T1000 (cell line): ENCODE measurements at regions not wholly inside any gene's neighbourhood (a gene's known extent, or its start where the extent isn't known, plus 50 kb on each side); places are given as distances from the start of the nearest gene placed in this dataset.
"Not testable (repeated sequence)": the region's sequence is repeated elsewhere in the genome, so short reads cannot be mapped to it uniquely, and the experiment has no call there.

Experiments used
- DNase-seq: peaks from one replicate; lab custom pipeline; 2025; ENCODE audit warnings: mixed read lengths; lab: John Stamatoyannopoulos, UW

DNA sequence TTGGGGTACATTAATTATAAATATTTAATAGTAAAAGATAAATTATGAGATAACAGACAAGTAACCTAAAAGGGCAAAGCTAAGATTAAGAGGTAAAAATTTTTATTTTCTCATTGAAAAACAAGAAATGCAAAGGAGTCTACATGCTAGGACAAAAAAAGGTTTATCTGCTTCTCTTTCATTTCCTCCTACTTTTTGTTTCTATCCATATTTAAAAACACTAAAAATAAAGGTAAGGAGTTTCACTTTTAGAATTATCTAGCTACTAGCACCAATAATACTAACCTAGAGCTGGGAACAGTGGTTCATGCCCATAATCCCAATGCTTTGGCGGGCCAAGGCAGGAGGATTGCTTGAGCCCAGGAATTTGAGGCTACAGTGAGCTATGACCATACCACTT, 1551.7 kb upstream of the SLC39A10 start:
- DNase-seq, result no peak

DNA sequence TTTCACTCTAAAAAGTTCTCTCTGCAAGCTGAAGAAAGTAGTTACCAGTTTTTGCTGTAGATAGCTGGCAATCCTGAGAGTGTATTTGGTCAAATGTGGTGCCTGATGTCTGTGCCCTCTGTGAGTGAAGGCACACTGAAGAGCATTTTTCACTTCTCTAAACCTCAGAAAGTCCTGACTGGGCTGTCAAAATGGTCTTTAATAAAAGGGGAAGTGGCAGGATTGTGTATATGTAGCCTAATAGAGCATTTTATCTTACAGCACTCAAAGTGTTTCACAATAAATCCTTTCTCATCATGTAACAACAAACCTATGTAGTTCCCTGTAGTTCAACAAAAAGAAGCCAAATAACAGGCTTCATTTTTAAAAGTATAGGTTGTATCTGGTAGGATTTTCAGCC, 1552.3 kb upstream of the SLC39A10 start:
- no peak for DNase-seq

DNA sequence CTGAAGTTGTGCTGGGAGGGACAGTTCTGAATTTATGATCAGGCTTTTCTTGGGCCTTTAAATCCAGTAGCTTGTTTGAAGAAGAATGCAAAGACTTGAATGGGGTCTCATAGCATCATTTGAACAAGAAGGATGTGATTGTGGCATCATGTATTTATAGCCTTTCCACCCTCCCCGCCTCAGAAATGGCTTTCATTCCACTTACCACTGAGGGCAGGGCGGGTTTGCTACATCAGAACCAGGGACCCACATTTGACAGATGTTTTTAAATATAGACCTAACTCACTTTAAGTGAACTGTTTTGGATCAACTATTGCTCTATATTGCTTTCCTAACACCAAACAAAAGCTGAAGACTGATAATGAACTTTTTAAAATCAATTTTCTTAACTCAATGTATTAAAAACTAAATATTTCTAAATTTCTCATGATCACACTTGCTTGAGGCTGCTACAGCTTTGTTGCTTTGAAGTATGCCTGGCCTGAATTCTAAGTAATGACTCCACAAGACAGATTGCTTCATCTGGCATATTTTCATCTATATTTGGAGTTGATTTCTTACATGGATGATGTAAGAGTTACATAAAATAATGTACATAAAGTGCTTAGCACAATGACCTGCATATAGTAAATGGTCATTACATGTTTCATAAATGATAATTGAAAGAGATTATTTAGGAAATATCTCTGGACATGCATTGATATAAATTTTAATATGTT, 1552.9 kb upstream of the SLC39A10 start:
- no peak for DNase-seq

DNA sequence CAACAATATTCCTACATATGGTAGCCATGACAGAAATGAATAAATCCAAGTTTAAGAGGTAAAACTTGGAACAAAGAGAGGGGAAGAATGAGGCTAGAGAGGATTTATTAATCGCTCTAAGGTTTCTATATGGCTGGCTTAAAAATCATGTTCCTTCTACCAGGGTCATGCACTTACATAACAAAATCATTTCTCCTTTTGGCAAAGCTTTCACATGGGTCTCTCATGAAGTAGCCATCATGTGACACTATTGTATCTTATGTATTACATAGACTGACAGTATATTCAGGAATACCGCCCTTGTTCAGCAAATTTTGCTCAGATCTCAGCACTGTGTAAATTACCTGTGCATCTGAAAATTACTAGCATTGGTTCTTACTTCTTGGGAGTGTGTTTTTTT, 1554.5 kb upstream of the SLC39A10 start:
- DNase-seq, result no peak

DNA sequence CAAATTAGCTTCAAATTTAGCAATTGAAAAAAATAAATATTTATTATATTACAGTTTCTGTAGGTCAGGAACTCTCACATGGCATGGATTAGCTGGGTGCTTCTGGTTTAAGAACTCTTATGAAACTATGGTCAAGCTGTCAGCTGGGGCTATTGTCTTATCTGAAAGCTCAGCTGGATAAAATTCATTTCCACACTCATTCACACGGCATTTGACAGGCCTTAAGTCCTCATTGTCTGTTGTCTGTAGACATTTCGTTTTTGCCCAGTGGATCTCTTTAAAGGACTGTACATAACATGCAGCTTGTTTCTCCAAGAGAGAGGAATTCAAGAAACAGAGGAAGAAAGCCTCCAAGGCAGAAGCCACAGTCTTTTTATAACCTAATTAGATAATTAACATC, 1556.8 kb upstream of the SLC39A10 start:
- DNase-seq, result no peak

DNA sequence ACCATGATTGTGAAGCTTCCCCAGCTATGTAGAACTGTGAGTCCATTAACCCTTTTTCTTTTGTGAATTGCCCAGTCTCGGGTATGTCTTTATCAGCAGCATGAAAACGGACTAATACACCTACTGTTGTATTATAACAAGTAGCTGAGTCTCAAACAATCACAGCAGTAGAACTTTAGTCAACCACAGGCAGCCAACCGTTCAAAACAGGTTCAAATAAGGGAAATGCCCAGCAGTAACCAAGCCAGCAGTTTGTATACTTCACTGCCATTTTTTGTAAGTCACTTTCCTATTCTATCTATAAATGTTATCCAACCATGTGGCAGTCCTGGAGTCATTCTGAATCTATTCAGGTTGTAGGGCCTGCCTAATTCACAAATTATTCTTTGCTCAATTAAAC, 1560.6 kb upstream of the SLC39A10 start:
- DNase-seq, result no peak

DNA sequence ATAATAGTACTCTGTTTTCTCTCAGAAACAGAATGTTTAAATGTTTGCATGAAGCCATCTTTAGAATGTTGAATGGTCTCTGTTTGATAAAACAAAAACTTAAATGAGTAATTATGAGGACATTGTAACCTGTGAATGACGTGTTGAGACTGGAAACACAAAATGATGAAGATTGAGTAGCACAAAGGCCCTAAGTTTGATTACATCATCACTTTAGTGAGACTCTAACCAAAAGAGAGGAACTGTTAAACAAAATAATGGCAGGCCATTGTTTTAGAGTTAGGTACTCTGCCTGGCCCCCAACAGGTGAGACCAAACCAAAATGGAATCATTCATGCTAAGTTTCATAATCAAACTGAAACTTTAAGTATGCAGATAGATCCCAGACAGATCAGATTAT, 1561.7 kb upstream of the SLC39A10 start:
- no peak for DNase-seq

DNA sequence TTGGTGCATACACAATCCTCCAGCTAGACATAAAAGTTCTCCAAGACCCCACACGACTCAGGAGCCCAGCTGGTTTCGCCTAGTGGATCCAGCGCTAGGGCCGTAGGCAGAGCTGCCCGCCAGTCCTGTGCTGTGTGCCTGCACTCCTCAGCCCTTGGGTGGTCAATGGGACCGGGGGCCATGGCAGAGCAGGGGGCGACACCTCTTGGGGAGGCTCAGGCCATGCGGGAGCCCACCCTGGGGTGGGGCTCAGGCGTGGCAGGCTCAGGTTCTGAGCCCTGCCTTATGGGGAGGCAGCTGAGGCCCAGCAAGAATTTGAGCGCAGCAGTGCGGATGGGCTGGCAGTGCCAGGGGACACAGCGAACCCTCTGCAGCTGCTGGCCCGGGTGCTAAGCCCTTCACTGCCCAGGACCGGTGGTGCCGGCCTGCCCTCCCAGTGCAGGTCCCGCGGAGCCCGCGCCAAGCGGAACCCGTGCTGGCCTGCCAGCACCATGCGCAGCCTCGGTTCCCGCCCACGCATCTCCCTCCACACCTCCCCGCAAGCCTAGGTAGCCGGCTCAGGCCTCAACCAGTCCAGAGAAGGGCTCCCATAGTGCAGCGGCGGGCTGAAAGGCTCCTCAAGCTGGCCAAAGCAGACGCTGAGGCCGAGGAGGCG, 1566.6 kb upstream of the SLC39A10 start:
- DNase-seq, result no peak

DNA sequence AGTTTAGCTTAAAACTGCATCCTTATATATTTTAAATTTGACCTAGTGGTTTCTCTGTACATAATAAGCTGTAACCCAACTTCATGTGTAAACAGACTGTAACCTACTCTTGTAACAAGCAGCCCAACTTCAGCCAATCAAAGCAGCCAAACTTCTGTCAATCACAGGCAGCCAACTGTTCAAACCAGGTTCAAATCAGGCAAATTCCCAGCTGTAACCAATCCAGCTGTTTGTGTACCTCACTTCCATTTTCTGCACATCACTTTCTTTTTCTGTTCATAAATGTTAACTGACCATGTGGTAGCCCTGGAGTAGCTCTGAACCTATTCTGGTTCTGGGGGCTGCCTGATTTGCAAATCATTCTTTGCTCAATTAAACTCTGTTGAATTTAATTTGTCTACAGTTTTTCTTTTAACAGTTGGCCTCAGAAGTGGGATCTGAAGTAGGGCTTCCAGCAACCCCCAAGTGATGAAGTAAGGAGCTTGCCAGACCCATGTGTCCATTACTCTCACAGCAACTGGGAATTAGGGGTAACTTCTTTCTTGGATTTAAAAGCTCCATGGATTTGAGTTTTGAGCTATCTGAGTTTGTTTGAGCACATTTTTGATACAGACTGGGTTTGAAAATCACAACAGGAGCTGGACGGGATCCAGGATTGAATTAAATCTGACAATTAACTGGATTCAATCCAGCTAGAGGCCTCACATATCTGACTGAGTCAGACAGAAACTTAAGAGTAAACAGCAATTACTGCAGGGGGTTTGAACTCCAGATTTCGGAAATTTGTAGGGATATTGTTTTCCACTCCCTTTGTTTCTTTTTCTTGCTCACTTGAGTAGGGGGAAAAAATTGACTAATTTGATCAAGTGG, 1569.7 kb upstream of the SLC39A10 start:
- no peak for DNase-seq

DNA sequence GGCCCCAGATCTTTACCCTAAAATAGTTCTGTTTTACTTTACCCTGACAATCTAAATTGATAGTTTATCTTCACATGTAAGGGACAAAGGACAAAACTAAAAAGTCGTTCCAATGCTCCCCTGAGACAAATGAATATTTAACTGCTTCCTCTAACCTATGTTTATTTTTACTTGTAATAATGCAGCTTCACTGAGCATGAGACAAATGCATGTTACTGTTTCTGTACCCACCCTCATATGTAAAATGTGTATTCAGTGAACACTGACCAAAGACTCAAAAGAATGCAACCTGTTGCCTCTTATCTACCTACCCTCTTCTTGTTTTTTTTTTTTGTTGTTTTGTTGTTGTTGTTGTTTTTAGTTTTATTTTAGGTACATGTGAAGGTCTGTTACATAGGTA, 1570.9 kb upstream of the SLC39A10 start:
- DNase-seq, result no peak

DNA sequence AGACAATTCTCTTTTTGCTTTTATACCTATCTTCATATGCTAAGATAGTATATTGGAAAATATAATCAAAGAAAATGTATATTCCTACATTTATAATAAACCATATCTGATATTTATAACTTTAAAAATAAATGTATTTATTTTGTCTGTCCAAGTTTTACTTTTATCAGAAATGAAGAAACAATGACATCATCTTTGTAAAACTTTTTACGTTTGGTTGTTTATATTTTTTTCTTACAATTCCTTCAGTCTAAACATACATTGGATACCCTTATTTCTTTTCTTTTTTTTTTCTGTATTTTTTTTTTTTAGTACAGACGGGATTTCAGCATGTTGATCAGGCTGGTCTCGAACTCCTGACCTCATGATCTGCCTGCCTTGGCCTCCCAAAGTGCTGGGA, 1577.0 kb upstream of the SLC39A10 start:
- no peak for DNase-seq

DNA sequence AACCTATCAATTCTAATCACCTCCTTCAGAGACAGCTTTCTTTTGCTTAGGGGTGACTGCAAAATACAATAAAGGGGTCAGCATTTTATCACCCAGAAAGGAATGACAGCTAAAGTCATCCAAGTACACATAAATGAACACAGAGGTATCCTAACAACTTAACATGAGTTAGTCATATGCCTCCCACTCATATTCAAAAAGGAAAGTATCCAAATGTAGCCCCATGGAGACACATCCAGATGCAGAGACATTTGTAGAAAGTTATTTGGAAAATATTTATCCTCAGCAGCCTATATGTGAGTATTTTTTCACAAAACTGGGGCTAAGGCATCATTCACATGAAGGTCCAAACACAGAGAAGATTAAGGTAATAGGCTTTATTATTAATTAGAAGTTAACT, 1579.7 kb upstream of the SLC39A10 start:
- DNase-seq, result no peak

DNA sequence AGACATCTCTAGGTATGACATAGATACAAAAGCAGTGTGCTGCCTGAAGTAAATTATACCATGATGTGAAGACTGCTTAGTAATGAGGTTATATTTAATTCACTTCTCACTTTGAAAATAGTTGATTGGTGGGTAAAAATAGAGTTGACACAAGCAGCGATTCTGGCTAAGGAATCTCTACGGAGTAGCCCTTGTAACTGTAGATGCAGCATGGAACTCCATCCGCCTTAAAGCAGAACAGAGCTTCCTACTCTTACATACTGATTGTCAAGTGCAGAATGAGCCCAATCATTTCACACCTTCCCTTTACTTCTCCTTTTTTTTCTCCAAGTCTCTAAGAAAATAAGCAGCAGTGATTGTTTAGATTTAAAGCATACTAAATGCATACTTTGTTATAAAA, 1594.6 kb upstream of the SLC39A10 start:
- DNase-seq, result no peak

DNA sequence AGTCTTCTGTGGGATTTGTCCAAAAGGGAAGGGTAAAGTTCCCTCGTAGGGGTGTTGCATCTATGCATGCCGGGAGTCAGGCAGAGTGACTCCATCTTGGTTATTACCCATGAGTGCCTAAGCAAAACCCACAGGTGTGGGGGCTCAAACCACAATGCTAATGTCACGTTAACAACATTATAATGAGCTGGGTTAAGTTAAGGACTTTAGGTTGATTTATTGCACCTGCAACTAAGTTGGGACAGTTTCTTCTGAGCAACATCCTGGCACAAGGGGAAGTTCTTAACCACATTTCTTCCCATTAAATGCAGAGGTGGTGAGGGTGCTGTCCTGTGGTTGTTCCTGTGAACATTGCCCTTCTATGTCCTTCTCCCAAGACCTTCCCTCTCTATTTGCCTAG, 1596.8 kb upstream of the SLC39A10 start:
- DNase-seq, result no peak

DNA sequence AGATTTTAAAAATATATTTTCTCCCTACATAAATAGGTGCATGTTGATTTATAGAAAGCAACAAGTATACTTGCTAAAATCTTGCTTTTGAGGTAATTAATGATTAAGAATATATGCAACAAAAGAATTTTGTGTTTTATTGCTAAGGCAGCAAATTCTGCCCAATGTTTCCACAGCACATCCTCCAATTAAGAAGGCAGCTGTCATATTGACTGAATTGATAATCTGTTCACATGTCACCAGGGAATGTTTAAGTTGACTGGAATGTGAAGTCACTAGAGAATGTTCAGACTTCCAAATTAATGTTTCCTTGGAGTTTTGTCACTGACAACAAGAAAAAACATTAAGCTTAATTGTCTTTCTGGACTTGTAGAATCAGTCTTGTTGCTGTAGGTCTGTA, 1602.7 kb upstream of the SLC39A10 start:
- DNase-seq, result no peak

DNA sequence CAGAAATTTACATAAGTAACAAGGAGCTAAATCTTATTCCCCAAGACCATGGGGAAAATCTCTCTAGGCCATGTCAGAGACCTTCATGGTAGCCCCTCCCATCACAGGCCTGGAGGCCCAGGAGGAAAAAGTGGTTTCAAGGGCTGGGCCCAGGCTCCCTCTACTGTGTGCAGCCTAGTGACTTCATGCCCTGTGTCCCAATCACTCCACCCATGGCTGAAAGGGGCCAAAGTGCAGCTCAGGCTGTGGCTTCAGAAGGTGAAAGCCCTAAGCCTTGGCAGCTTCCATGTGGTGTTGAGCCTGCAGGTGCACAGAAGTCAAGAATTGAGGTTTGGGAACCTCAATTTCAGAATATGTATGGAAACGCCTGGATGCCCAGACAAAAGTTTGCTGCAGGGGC, 1612.7 kb upstream of the SLC39A10 start:
- no peak for DNase-seq

DNA sequence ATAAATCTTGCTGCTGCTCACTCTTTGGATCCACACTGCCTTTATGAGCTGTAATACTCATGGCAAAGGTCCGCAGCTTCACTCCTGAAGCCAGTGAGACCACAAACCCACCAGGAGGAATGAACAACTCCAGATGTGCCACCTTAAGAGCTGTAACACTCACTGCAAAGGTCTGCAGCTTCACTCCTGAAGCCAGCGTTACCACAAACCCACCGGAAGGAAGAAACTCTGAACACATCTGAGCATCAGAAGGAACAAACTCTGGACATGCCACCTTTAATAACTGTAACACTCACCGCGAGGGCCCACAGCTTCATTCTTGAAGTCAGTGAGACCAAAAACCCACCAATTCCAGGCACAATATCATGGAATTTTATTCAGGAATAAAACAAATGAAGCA, 1635.9 kb upstream of the SLC39A10 start:
- not testable (repeated sequence) for DNase-seq

DNA sequence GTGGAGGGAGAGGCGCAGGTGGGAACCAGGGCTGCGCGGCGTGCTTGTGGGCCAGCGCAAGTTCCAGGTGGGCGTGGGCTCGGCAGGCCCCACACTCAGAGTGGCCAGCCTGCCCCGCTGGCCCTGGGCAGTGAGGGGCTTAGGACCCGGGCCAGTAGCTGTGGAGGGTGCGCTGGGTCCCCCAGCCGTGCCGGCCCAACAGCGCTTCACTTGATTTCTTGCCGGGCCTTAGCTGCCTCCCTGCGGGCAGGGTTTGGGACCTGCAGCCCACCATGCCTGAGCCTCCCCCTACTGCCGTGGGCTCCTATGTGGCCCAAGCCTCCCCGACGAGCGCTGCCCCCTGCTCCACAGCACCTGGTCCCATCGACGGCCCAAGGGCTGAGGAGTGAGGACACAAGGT, 1636.9 kb upstream of the SLC39A10 start:
- no peak for DNase-seq

DNA sequence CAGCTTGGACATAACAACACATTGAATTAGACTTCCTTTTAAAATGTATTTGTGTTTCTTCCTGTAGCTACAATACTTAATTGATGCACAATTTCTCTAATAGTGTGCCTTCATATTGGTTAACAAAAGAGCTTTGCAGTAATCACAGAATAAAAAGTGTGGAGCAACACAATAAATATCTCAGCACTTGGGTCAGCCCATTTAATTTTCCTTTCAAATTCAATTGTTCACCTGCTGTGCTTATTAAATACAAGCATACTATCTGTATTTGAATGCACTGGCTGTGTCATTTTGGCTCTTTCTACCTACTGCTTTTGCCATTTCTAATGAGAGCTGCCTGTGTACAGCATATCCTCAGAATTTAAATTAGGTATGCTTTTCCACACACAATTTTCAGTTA, 1641.3 kb upstream of the SLC39A10 start:
- no peak for DNase-seq

DNA sequence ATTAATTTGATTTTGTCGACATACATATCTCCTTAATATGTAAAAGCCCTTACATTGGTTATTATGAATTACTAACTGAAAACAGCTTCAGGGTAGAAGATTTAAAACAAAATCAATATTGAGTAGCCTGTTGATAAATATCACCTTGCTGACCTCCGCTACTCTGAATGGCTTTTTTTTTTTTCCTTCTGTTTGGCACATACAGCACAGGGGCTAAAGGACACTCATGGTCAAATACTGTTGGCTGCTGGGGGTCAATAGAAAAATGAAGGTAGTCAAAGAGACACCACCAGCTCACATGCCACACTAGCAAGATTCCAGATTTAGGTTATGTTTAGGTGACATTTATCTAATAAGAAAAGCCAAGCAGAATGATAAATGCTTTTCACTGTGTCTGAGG, 1642.4 kb upstream of the SLC39A10 start:
- DNase-seq, result no peak

DNA sequence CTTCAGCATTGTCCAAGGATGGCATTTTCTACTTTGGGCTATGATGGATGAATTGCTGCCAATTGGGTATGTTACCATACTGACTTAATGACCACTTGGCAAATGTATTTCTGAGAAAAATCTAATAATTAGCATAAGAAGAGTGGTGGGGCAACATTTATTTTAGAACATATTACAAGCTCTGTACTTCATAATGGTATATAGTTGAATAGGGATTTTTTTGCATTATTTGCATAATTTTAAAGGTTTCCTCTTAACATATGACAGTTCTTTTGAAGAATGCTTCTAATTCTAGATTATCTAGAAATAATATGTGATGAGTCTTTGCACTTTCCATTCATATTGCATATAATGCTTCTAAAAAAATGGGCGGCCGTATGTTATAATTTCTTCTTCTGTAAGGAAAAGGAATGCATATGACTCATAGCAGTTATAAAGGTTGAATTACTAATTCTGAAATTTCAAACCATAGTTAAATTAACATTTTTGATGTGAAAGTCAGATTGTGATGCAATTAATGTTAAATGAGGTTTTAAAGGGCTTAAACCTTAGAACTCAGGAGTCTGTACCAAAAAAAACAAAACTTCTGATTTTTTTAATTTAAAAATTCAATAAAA, 1652.3 kb upstream of the SLC39A10 start:
- DNase-seq, result no peak

DNA sequence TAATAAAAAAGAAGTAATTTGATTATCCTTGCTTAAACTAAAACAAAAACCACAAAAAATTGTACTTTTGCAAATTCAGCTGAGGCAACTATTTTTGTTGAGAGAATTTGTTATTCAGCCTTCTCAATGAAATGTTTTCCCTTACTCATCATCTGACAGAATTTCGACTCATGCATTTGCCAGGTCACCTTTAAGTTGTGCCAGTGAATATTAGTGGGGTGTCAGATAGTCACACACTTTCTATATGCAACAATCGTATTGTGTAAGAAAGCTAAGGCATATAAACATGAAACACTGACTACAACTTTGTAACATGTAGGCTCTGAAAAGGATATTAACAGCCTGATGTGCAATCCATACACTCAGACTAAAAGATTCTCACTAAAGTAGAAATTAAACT, 1653.1 kb upstream of the SLC39A10 start:
- no peak for DNase-seq
